HG03354 (cell line): ENCODE measurements at regions not wholly inside any gene's neighbourhood (a gene's known extent, or its start where the extent isn't known, plus 50 kb on each side); places are given as distances from the start of the nearest gene placed in this dataset.
"Not testable (repeated sequence)": the region's sequence is repeated elsewhere in the genome, so short reads cannot be mapped to it uniquely, and the experiment has no call there.

Source experiments
- ATAC-seq: cut with Tn5 transposase; IDR thresholded peaks from one replicate; pipeline ENCODE4 v1.9.1; 2021; ENCODE audit warnings: mild to moderate bottlenecking; ENCODE audit not compliant: unreplicated experiment, poor library complexity, severe bottlenecking

DNA sequence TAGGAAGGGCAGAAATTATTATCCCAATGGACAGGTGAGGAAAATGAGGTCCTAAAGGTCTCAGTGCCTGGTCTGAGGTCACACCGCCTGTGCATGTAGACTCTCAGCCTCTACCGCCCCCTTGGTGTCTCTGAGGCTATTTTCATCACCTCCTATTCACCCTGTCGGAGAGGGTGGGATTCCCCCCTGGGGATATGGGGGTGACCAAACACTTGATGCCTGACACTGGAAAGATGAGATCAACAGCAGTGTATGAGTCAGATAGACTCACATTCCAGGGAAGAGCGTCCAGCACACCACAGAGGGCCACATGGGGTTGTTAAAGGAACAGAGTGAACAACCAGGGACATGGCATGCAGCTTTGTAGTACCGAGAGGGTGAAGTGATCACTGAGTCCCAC, 199.7 kb downstream of the SMAD2 start:
- no peak for ATAC-seq

DNA sequence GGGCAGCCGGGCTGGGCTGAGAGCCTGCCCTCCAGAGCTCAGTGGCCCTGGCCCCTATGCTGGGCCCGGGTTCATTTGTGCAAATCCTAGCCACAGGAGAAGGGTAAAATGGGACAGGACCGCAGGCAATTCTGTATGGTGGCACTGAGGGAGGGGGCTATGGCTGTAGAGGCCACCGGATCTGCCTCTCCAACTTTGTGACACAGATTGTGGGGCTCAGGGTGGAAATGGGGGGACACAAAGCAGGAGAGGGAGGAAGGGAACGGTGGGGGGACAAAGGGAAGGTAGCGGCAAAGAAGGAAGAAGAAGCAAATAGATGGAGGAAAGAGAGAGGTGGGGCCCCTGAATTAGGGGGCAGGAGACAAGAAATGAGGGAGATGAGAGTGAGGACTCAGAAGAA, 201.1 kb downstream of the SMAD2 start:
- ATAC-seq: no peak

DNA sequence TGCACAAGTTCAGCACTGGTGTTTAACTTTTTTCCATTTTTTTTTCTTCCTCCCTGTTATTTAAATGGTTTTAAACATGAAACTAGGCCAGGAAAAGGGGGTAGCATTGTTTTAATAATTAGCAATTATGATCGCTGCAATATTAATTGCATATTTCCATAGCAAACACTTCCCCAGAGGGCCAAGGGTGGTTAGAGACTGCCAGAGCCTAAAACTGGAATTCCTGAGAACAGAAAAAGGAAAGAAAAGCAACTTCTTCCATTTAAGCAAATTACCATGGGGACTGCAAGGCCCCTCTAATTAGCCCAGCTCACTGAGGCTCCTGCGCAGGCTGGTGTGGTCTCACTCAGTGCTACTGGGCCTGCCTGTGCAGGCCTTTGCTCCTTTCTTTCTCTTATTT, 201.5 kb downstream of the SMAD2 start:
- ATAC-seq: no peak

DNA sequence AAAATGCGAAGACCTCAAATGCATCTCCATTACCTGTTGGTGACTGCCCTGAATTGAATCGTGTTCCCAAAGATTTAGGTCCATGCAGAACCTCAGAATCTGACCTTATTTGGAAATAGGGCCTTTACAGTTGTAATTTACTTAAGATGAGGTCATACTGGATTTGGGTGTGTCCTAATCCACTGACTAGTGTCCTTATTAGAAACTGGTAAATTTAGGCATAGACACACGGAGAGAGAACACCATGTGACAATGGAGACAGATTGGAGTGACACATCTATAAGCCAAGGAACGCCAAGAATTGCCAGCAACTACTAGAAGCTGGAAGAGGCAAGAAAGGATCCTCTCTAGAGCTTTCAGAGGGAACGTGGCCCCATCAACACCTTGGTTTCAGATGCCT, 203.1 kb downstream of the SMAD2 start:
- no peak for ATAC-seq

DNA sequence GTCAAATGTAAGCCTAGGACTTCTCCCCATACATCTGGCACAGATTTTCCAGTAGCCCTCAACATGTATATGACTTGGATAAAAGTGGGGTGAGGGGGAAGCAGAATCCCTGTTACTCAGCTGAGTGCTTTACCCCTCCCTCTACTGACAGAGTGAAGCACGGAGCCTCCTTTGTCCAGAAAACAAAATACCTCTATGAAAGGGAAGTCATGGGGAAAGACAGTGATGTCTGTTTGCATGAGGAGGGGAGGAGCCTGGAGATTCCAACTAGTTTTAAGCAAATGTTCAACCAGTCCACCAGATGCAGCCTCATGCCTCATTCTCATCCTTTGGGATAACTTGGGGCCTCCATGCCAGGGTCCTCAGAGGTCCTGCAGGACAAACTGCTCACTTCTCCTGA, 203.9 kb downstream of the SMAD2 start:
- no peak for ATAC-seq

DNA sequence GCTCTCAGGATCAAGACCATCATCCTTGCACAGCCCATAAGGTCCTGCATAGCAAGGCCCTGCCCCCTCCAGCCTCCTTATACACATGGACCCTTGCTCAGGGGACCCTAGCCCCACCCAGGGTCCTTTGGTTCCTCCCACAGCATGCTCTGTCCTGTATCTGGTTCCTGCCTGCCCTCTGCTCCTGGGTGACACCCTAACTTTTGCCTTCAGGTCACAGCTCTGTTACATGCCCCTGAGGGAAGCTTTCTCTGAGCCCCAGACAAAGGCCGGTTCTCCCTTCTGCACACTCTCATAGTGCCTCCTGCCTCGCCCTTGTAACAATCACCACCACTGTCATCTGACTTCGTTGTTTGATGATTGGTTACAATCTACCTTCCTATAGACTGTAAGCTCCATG, 204.8 kb downstream of the SMAD2 start:
- ATAC-seq: no peak

DNA sequence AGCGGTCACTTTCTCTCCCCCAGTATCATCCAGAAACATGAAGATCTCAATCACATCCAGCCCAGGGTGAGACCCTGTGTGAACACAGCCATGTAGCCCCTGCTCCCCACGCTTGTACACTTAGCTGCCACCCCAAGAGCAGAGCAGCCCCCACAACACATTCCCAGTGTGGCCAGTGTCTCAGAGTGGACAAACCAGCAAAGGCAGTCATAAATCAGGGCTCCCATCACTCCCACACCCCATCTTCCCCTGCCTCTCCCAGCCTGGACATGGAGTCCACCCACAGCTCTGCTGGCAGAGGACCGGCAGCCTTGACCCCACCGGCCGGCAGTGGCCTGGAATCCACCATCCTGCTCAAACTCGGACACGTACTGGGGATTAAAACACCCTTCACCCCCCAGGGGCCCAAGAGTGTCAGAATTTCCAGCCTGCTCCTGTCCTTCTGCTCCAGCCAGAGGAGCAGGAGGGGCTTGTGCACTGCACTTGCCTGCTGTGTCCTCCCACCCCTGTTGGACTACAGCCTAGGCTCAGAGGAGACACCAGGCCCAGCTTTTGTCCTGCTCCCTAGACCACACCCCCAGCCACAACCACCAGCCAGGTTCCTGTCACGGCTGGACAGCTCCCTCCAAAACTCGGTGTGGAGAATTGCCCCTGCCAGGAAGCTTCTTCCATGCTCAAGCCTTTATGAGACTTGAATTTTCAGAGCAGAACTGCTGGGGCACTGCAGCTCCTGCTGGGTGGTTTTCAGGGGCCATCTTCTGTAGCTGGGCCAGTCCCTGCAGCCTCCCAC, 206.1 kb downstream of the SMAD2 start:
- no peak for ATAC-seq

DNA sequence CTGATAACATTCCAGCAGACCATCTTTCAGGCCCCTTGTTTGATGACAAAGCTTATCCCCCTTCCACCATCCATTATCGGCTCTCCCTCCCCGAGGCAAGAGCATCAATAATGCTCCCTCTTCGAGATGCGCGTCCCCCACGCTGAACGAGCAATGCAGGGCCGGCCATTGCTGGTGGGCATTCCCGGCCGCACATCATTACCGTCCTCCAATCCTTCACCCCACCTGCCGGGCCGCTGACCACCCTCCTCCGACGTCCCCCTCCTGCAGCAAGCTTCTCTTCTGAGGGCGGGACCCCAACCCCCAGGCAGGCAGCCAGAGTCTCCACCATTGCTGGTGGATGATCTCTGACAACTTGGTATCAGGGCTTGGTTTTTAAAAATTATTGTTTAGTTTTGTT, 208.6 kb downstream of the SMAD2 start:
- no peak for ATAC-seq

DNA sequence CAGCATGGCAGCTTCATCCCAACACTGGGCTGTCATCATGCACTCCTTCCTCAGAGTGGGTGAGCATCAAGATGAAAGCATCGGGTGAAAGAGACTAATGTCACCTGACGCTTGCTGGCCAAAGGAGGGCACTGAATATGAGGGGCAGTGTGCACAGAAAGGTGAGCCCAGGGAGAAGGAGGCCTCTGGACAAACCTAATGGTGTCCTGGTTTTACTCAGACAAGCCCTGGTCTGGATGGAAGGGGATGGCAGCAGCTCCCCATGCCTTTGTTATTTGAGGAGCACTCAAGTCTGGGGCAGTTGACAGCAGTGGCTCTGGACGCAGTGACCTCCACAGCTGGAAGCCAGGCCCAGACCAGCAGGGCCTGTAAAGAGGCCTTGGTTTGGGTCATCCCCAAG, 209.7 kb downstream of the SMAD2 start:
- ATAC-seq: no peak

DNA sequence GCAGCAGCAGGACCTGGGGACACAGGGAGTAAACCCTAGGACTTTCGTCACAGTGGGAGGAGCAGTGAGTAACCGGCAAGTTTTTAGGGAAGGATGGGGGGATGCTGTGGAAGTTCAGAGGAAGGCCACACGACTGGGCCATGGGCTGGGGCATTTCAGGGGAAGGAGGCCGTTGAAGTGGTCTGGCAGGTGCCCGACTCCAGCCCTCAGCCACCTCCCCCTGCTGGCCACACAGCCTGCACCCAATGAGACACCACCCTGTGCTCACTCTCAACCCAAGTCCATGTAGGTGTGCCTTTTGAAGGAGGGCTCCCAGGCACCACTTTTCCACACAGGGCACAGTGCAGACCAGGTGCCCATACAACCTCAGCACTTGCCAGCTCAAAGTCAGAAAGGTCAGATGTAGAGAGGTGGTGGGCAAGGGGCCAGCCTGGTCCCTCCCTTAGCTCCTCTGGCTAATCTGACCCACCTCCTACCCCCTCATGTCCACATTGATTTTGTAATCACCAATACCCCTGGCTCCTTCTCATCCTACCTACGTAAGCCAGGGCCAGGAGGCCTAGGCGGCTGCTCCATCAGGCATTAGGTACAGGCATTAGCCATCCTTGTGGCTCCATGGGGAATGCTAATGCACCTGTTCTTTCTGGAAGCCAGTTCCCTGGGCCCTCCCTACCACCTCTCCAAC, 211.2 kb downstream of the SMAD2 start:
- no peak for ATAC-seq

DNA sequence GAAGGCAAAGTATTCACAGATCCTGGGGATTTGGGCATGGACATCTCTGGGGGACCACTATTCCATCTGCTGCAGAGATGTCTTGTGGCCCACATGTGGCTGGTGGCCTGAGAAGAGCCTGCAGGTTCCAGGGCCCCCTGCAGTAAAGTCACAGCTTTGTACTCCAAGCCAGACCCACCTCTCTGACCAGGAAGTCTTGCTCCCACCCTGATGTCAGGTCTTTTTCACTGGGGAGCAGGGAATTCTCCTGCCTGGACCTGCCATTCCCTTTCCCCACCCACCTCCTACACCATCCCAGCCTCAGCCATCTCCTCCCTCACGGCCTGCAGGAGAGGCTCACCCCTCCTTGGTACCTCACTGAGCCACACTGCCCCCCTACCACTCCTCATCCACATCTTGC, 211.8 kb downstream of the SMAD2 start:
- ATAC-seq: no peak

DNA sequence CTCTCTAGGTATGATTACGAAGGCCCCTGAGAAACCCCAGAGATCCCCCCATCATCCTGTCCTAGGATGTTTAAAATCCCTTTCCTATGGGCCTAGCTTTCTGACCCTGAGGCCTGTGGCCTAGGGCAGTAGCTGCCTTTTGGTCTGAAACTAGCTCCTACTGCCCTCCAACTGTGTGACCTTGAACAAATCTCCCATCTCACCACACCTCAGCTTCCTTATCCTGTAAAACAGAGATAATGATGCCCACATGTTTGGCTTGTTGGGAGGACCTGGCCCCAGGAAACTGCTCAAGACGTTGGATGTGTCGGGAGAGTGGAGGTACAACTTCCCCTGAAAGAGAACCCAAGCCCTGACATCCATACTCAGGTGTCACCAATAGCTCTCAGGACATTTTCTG, 213.2 kb downstream of the SMAD2 start:
- ATAC-seq: no peak

DNA sequence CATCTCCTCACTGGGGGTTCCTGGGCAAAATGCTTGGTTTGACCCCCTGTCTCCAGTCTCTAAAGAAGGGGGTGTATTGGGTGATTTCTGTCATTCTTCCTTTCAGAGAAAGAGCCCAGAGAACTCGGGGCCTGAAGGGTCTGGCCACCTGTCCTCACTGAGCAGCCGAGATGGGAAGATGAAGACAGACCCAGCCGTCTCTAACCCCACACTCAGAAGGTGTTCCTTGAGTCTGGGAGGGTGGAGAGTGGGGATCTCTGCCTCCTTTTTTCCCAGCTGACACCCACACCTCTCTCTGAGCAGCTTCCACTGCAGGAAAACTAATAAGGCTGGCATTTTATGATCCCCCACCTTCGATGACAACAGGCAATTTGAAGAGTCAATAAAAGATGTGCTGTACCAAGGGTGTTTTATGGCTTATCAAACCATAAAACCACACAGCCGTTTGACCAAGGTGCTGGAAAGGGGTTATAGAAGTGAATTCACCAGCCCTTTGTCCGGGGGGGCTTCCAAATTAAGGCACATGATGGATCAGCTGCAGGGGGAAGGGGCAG, 213.8 kb downstream of the SMAD2 start:
- no peak for ATAC-seq

DNA sequence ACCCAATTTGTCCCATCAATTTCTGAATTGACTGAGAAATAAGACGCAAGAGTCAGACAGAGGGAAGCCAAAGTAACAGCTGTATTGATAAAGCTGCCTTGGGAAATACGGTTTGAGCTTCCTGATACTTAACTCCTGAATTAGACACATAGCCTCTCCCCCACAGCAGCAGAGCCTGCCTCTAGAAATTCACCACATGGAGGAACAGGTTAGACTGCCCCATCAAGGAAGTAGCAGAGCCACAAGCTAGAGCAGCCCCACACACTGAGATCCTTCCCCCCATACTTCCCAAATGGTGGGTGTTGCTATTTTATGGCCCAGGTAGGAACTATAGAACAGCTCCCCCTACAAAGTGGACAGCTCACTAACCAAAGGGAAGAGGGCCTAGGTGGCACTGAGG, 220.0 kb downstream of the SMAD2 start:
- ATAC-seq: no peak

DNA sequence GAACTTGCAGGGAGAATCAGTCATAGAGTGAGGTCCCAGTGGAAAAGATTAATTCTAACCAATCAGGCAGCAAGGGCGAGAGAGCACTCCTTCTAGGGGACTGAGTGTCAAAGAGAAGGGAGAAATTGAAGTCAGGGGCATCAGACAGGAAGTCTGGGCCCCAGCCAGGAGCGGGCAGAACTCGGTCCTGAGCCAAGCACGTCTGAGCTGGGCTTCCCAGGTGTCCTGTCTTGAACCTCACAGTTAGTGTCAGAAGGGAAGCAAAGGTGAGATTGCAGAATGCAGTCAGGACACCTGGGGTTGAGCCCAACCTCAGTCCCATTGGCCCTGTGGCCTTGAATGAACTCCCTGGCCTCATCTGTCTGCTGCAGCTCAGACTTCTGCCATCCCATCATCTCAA, 220.9 kb downstream of the SMAD2 start:
- ATAC-seq: no peak

DNA sequence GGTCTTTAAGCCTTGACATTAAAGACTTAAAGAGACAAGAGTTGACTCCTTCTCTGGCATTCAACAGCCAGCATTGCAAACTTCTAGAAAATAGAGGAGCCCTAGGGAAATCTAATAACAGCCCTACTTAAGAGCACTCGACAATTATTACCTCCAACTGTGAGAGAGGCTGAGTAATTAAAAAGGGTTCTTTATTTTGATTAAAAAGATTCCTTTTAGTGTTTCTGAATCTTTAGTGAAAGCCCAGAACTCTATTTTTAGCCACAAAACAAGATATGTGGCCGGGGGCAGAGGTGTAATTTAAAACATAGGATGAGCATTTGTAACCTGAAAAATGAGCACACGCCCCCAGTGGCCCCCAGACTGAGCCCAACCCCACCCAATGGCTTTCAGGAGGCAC, 222.3 kb downstream of the SMAD2 start:
- no peak for ATAC-seq

DNA sequence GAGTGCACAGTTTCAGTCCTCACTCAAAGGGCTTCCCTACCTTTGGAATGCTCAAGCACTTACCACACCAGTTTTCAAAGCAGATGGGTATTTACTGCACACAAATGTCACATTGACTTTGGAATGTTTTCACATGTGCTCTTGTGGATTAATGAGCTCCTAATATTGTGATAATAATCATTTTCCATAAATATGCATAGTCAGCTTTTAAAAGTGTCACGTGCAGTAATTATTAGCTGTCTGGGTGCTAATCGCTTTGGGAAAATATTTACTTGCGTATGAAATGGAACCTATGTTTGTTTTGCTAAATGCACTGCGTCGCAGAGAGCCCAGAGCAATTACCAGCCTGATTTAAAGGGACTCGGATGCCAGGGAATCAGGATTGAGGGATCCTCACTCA, 229.3 kb downstream of the SMAD2 start:
- no peak for ATAC-seq

DNA sequence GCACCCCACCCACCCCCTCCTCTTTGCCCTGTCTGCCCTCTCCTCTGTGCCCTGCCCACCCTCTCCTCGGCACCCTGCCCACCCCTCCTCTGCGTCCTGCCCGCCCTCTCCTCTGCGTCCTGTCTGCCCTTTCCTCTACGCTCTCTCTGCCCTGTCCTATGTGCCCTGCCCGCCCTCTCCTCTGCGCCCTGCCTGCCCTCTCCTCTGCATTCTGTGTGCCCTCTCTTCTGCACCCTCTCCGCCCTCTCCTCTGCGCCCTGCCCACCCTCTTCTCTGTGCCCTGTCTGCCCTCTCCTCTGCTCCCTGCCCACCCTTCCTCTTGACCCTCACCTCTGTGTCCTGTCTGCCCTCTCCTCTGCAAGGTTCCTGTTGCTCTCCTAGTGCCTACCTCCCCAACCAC, 233.6 kb downstream of the SMAD2 start:
- no peak for ATAC-seq

DNA sequence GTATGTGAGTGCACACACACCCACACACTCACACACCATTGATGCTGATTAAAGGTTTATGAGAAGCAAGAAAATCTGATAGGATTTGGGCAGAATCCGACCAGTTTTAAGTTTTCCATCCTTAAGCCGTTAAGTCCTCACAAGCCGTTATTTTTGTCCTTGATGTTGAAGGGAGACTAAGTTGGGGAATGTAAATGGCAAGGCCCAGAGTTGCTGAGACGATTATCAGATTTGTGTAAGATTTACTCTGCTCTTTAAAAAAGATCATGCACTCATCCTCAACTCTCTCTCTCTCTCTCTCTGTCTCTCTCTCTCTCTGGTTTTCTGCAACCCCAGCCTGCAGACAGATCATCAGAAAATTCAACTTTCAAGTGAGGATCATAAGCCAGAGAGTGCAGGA, 238.8 kb downstream of the SMAD2 start:
- no peak for ATAC-seq

DNA sequence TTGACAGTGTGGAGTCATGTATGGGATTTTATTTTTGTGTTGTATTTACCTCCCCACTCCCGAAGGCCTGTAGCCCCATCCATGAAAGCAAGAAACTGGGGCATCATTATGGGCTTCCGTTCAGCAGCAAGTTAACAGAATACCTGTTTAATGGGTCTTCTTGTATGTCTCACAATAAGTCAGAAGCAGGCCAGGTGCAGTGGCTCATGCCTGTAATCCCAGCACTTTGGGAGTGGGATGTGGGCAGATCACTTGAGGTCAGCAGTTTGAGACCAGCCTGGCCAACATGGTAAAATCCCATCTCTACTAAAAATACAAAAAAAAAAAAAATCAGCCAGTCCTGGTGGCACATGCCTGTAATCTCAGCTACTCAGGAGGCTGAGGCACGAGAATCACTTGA, 239.7 kb downstream of the SMAD2 start:
- not testable (repeated sequence) for ATAC-seq

DNA sequence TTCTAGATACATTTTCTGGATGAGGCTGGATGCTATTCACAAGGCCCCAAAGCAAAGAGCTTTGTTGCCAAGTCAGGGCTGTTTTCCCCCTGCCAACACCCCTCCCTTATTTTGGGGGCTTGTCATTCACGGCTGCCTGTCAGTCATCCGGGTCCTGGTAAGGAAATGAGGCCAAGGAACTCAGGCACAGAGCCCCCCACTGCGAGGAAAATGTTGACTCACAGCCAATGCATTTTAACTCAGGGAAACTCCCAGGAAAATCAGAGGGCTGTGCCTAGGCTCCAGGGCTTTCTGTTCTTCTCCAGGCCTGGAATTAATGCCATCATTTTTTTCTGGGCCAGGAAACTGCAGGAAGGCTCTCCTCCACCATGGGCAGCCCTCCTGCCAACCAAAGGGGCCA, 241.1 kb downstream of the SMAD2 start:
- no peak for ATAC-seq
